ENCODE measurements at regions not wholly inside any gene's neighbourhood (a gene's known extent, or its start where the extent isn't known, plus 50 kb on each side); places are given as distances from the start of the nearest gene placed in this dataset.

- H3K4me1 ChIP-seq (ENCODE audit: control insufficient read depth in 1 of 2, low read depth in 2 of 2): no peaks in the 10 kb centered on the region
- DNase-seq (ENCODE audit: low spot score) (no peak), ATAC-seq (ENCODE audit: insufficient number of reproducible peaks, low FRiP score, low read depth) (no peak)
- no peaks in the 10 kb centered on the region for H3K36me3 ChIP-seq
- H3K27me3 ChIP-seq (replicated peaks; ENCODE audit: insufficient read depth): no peaks in the 10 kb centered on the region
- no peak overlapping the region for H3K4me3 ChIP-seq
- TF ChIP-seq CTCF (IDR thresholded peaks at IDR 0.05): no peak
- no peaks in the 10 kb centered on the region for H3K9me3 ChIP-seq
- H3K27ac ChIP-seq: no peak overlapping the region
These were observed 58.8 kb upstream of the ZNF804B start for GRCh38 chr7:88700725-88701124.

GRCh38 chr7:88694207-88694606 lies 65.3 kb upstream of the ZNF804B start:
- no peak overlapping the region for H3K4me3 ChIP-seq
- H3K9me3 ChIP-seq: no peaks in the 10 kb centered on the region
- no peak for DNase-seq (ENCODE audit: low spot score)
- H3K4me1 ChIP-seq (ENCODE audit: control insufficient read depth in 1 of 2, low read depth in 2 of 2): no peaks in the 10 kb centered on the region
- no peaks in the 10 kb centered on the region for H3K27me3 ChIP-seq (replicated peaks; ENCODE audit: insufficient read depth)
- H3K36me3 ChIP-seq: no peaks in the 10 kb centered on the region
- no peak overlapping the region for H3K27ac ChIP-seq
- no peak for TF ChIP-seq CTCF (IDR thresholded peaks at IDR 0.05)
- ATAC-seq (ENCODE audit: insufficient number of reproducible peaks, low FRiP score, low read depth): no peak

- H3K27me3 ChIP-seq (replicated peaks; ENCODE audit: insufficient read depth): no peaks in the 10 kb centered on the region
- ATAC-seq (ENCODE audit: insufficient number of reproducible peaks, low FRiP score, low read depth) (no peak), DNase-seq (ENCODE audit: low spot score) (no peak)
These were observed 66.4 kb upstream of the ZNF804B start for GRCh38 chr7:88693131-88693530.

GRCh38 chr7:88692493-88692892 lies 67.0 kb upstream of the ZNF804B start:
- no peak overlapping the region for H3K27ac ChIP-seq
- no peaks in the 10 kb centered on the region for H3K27me3 ChIP-seq (replicated peaks; ENCODE audit: insufficient read depth)
- H3K9me3 ChIP-seq: no peaks in the 10 kb centered on the region
- TF ChIP-seq CTCF (IDR thresholded peaks at IDR 0.05): no peak
- ATAC-seq (ENCODE audit: insufficient number of reproducible peaks, low FRiP score, low read depth): no peak
- no peaks in the 10 kb centered on the region for H3K36me3 ChIP-seq
- DNase-seq (ENCODE audit: low spot score): no peak
- H3K4me1 ChIP-seq (ENCODE audit: control insufficient read depth in 1 of 2, low read depth in 2 of 2): no peaks in the 10 kb centered on the region
- no peak overlapping the region for H3K4me3 ChIP-seq

More at GRCh38 chr7:88693131-88693530, 66.4 kb upstream of the ZNF804B start:
- no peaks in the 10 kb centered on the region for H3K36me3 ChIP-seq
- no peak overlapping the region for H3K27ac ChIP-seq
- no peak for TF ChIP-seq CTCF (IDR thresholded peaks at IDR 0.05)
- H3K4me3 ChIP-seq: no peak overlapping the region
- no peaks in the 10 kb centered on the region for H3K9me3 ChIP-seq
- H3K4me1 ChIP-seq (ENCODE audit: control insufficient read depth in 1 of 2, low read depth in 2 of 2): no peaks in the 10 kb centered on the region

- Histone ChIP-seq H3K36me3 (no peaks in the 10 kb centered on the region), H3K9me3 (no peaks in the 10 kb centered on the region), H3K4me3 (no peak overlapping the region), H3K27me3 (replicated peaks; ENCODE audit: insufficient read depth) (no peaks in the 10 kb centered on the region), H3K27ac (no peak overlapping the region), H3K4me1 (ENCODE audit: control insufficient read depth in 1 of 2, low read depth in 2 of 2) (no peaks in the 10 kb centered on the region)
- ATAC-seq (ENCODE audit: insufficient number of reproducible peaks, low FRiP score, low read depth) (no peak), DNase-seq (ENCODE audit: low spot score) (no peak)
- TF ChIP-seq CTCF (IDR thresholded peaks at IDR 0.05): no peak
These were observed 69.7 kb upstream of the ZNF804B start for GRCh38 chr7:88689821-88690220.
